ENCODE measurements at regions not wholly inside any gene's neighbourhood (a gene's known extent, or its start where the extent isn't known, plus 50 kb on each side); places are given as distances from the start of the nearest gene placed in this dataset.
"Not testable (repeated sequence)": the region's sequence is repeated elsewhere in the genome, so short reads cannot be mapped to it uniquely, and the experiment has no call there.

DNA sequence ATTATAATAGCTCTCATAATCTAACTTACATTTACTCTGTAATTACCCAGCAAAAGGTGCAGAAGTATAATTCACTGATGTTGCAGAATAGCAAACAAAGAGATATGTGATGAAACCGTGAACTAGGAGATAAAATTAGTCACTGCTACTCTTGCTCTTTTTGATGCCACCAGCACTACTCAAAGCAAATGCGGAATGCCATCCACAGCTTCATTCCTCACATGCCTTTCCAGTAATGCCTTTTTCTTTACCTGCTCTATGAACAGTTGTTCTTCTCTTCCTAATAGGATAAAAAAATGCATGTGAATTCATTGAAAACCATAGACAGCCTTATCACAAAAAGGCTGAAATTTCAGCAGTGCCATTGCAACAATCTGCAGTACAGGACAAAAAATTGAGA lies 1129.5 kb downstream of the DIAPH3 start:
- POLR2A ChIA-PET = no interaction called here
- Histone ChIP-seq H3K36me3 (ENCODE audit: control insufficient read depth in 4 of 4, insufficient read depth in 4 of 4, low read length in 3 of 4) (no peaks in the 10 kb centered on the region), H3K27ac (ENCODE audit: insufficient read depth in 1 of 2, low read depth in 1 of 2, low read length in 2 of 2, poor library complexity in 1 of 2, severe bottlenecking in 2 of 2) (no peak overlapping the region), H3K4me3 (ENCODE audit: control insufficient read depth in 1 of 7, extremely low read depth in 1 of 7, insufficient read depth in 4 of 7, low read depth in 2 of 7, low read length in 6 of 7) (no peak overlapping the region), H3K4me1 (ENCODE audit: control extremely low read depth in 1 of 4, control insufficient read depth in 4 of 4, insufficient read depth in 4 of 4, low read length in 3 of 4) (no peaks in the 10 kb centered on the region), H3K27me3 (replicated peaks in 2 of 5; ENCODE audit: control insufficient read depth in 4 of 5, insufficient read depth in 5 of 5, low read length in 4 of 5) (no peaks in the 10 kb centered on the region), H3K9me3 (ENCODE audit: control extremely low read depth in 1 of 5, control insufficient read depth in 4 of 5, insufficient read depth in 2 of 5, low read depth in 1 of 5, low read length in 4 of 5) (no peaks in the 10 kb centered on the region)
- CTCF ChIA-PET = no interaction called here
- no peak for DNase-seq
- WGBS (ENCODE audit: insufficient coverage) = no CpG with 5 or more reads among the region's 2 CpGs

DNA sequence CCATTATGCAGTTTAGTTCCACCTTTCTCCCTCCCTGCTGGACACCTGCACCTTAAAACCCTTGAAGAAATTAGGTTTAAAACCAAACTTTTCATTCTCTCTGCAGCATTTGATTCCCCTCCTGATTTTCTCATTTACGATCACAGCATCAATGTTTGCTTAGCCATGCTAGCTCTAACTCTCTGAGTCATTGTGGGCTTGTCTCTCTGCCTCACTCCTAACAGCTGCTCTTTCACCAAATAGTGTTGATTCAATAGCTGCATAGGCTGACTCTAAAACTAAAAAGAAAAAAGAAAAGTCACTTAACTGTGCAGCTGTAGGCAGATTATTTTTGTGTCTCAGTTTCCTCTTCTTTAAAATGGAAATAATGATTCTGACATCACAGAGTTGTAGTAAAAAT lies 1124.9 kb downstream of the DIAPH3 start:
- Histone ChIP-seq H3K4me1 (ENCODE audit: control extremely low read depth in 1 of 4, control insufficient read depth in 4 of 4, insufficient read depth in 4 of 4, low read length in 3 of 4) (no peaks in the 10 kb centered on the region), H3K36me3 (ENCODE audit: control insufficient read depth in 4 of 4, insufficient read depth in 4 of 4, low read length in 3 of 4) (no peaks in the 10 kb centered on the region), H3K27ac (ENCODE audit: insufficient read depth in 1 of 2, low read depth in 1 of 2, low read length in 2 of 2, poor library complexity in 1 of 2, severe bottlenecking in 2 of 2) (no peak overlapping the region), H3K4me3 (ENCODE audit: control insufficient read depth in 1 of 7, extremely low read depth in 1 of 7, insufficient read depth in 4 of 7, low read depth in 2 of 7, low read length in 6 of 7) (no peak overlapping the region), H3K27me3 (replicated peaks in 2 of 5; ENCODE audit: control insufficient read depth in 4 of 5, insufficient read depth in 5 of 5, low read length in 4 of 5) (no peaks in the 10 kb centered on the region), H3K9me3 (ENCODE audit: control extremely low read depth in 1 of 5, control insufficient read depth in 4 of 5, insufficient read depth in 2 of 5, low read depth in 1 of 5, low read length in 4 of 5) (peaks cover 0 to 2% (median 0%) of the 10 kb centered on the region in 5 experiments)
- WGBS (ENCODE audit: insufficient coverage) = 100% methylated on average over 1 of the region's 1 CpG
- DNase-seq = no peak
- POLR2A ChIA-PET = no interaction called here
- CTCF ChIA-PET = no interaction called here

DNA sequence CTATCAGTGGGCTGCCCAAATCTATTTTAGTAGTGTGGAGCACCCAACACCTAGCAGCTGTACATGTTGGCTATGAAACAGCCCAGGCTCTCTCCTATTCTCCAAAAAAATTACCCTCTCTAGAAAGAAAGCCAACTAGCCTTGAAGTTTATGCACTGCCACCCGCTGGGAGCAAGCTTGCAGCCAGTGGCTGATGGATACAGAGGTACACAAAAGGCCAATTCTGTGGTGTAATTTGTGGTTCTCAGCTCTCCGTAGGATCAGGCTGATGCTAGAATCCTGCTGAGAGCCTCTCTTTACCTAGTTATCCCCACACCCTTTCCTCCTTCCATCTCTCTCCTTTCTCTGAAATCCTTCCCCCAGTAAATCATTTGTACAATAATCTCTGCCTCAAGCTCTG lies 1120.7 kb downstream of the DIAPH3 start:
- ChIA-PET POLR2A (no interaction called here), CTCF (no interaction called here)
- H3K9me3 ChIP-seq (ENCODE audit: control extremely low read depth in 1 of 5, control insufficient read depth in 4 of 5, insufficient read depth in 2 of 5, low read depth in 1 of 5, low read length in 4 of 5) = peaks cover 0 to 2% (median 0%) of the 10 kb centered on the region in 5 experiments
- 100% methylated on average over 1 of the region's 2 CpGs for WGBS (ENCODE audit: insufficient coverage)
- H3K27ac ChIP-seq (ENCODE audit: insufficient read depth in 1 of 2, low read depth in 1 of 2, low read length in 2 of 2, poor library complexity in 1 of 2, severe bottlenecking in 2 of 2) = no peak overlapping the region
- H3K4me3 ChIP-seq (ENCODE audit: control insufficient read depth in 1 of 7, extremely low read depth in 1 of 7, insufficient read depth in 4 of 7, low read depth in 2 of 7, low read length in 6 of 7) = no peak overlapping the region
- no peaks in the 10 kb centered on the region for H3K4me1 ChIP-seq (ENCODE audit: control extremely low read depth in 1 of 4, control insufficient read depth in 4 of 4, insufficient read depth in 4 of 4, low read length in 3 of 4)
- no peaks in the 10 kb centered on the region for H3K36me3 ChIP-seq (ENCODE audit: control insufficient read depth in 4 of 4, insufficient read depth in 4 of 4, low read length in 3 of 4)
- no peak for DNase-seq
- no peaks in the 10 kb centered on the region for H3K27me3 ChIP-seq (replicated peaks in 2 of 5; ENCODE audit: control insufficient read depth in 4 of 5, insufficient read depth in 5 of 5, low read length in 4 of 5)

DNA sequence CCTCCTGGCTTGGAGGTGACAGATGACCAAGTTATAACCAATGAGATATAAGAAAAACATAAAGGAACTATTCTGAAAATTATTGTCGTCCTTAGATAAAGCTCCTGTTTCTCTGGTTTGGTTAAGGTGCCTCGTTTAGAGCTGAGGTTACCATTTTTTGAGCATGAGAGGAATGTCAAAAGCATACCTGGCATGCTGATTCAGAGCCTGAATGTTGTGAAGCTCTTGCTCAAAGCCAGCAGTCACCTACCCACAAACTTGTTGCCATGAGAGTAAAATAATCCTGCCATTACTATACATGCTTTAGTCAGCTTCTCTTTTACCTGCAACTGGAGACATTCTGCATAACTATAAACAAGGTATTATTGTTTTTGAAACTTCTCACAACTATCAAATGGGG lies 1116.2 kb downstream of the DIAPH3 start:
- POLR2A ChIA-PET = no interaction called here
- CTCF ChIA-PET = no interaction called here
- no peak for DNase-seq
- 82% methylated on average over 2 of the region's 2 CpGs for WGBS (ENCODE audit: insufficient coverage)
- H3K36me3 ChIP-seq (ENCODE audit: control insufficient read depth in 4 of 4, insufficient read depth in 4 of 4, low read length in 3 of 4) = no peaks in the 10 kb centered on the region
- no peak overlapping the region for H3K27ac ChIP-seq (ENCODE audit: insufficient read depth in 1 of 2, low read depth in 1 of 2, low read length in 2 of 2, poor library complexity in 1 of 2, severe bottlenecking in 2 of 2)
- H3K4me1 ChIP-seq (ENCODE audit: control extremely low read depth in 1 of 4, control insufficient read depth in 4 of 4, insufficient read depth in 4 of 4, low read length in 3 of 4) = no peaks in the 10 kb centered on the region
- H3K9me3 ChIP-seq (ENCODE audit: control extremely low read depth in 1 of 5, control insufficient read depth in 4 of 5, insufficient read depth in 2 of 5, low read depth in 1 of 5, low read length in 4 of 5) = no peaks in the 10 kb centered on the region
- no peak overlapping the region for H3K4me3 ChIP-seq (ENCODE audit: control insufficient read depth in 1 of 7, extremely low read depth in 1 of 7, insufficient read depth in 4 of 7, low read depth in 2 of 7, low read length in 6 of 7)
- H3K27me3 ChIP-seq (replicated peaks in 2 of 5; ENCODE audit: control insufficient read depth in 4 of 5, insufficient read depth in 5 of 5, low read length in 4 of 5) = no peaks in the 10 kb centered on the region

DNA sequence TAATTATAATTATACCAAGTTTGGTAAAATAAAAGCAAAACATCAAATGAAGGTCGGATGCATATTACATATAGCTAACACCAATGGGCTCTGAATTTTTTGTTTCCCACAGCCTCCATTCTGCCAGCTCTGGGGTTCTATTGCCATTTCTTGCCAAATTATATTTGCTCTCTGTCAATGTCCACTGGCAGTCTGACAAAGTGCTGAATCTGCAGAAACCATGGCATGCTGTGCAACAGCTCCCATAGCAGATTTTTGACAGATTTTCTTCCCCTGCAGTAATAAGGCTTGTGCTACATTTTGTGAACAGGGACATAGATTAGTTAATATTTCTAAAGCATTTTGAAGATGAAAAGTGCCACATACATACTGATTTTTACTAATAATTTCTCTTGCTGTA lies 1102.1 kb downstream of the DIAPH3 start:
- Histone ChIP-seq H3K27me3 (replicated peaks in 2 of 5; ENCODE audit: control insufficient read depth in 4 of 5, insufficient read depth in 5 of 5, low read length in 4 of 5) (no peaks in the 10 kb centered on the region), H3K4me1 (ENCODE audit: control extremely low read depth in 1 of 4, control insufficient read depth in 4 of 4, insufficient read depth in 4 of 4, low read length in 3 of 4) (no peaks in the 10 kb centered on the region), H3K4me3 (ENCODE audit: control insufficient read depth in 1 of 7, extremely low read depth in 1 of 7, insufficient read depth in 4 of 7, low read depth in 2 of 7, low read length in 6 of 7) (no peak overlapping the region), H3K9me3 (ENCODE audit: control extremely low read depth in 1 of 5, control insufficient read depth in 4 of 5, insufficient read depth in 2 of 5, low read depth in 1 of 5, low read length in 4 of 5) (no peaks in the 10 kb centered on the region), H3K27ac (ENCODE audit: insufficient read depth in 1 of 2, low read depth in 1 of 2, low read length in 2 of 2, poor library complexity in 1 of 2, severe bottlenecking in 2 of 2) (no peak overlapping the region), H3K36me3 (ENCODE audit: control insufficient read depth in 4 of 4, insufficient read depth in 4 of 4, low read length in 3 of 4) (no peaks in the 10 kb centered on the region)
- CTCF ChIA-PET = interaction anchor here (0.7 kb wide), 1 partner anchor 11 kb away, joined by 3 read pairs; no protein-coding TSS in a partner anchor
- POLR2A ChIA-PET = no interaction called here
- no peak for DNase-seq
- WGBS (ENCODE audit: insufficient coverage) = 100% methylated on average over 1 of the region's 1 CpG

DNA sequence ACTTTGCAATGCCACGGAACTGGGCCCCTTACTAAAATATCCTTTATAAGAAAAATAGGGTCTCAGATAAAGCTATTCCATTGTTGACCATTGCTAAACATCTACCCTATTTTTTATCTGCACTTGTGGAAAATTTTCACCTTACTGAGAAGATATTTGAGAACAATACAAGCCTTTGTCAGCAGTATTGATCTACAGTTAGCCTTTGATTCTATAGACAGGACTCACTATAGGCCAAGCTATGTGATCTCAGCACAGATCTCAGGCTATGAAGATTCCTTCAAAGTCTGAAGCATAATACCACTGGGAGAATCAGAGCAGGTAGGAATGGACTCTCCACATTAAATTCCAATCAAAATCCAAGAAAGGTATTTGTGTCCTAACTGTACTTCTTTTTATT lies 1099.7 kb downstream of the DIAPH3 start:
- CTCF ChIA-PET = no interaction called here
- POLR2A ChIA-PET = no interaction called here

DNA sequence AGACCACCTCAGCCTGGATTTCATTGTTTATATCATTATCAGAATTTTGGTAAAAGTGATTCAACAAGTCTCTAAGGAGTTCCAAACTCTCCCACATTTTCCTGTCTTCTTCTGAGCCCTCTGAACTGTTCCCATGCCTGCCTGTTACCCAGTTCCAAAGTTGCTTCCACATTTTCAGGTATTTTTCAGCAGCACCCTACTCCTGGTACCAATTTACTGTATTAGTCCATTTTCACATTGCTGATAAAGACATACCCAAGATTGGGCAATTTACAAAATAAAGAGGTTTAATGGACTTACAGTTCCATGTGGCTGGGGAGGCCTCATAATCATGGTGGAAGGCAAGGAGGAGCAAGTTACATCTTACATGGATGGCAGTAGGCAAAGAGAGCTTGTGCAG lies 1087.3 kb downstream of the DIAPH3 start:
- H3K27me3 ChIP-seq (replicated peaks in 2 of 5; ENCODE audit: control insufficient read depth in 4 of 5, insufficient read depth in 5 of 5, low read length in 4 of 5); DNase-seq; H3K4me1 ChIP-seq (ENCODE audit: control extremely low read depth in 1 of 4, control insufficient read depth in 4 of 4, insufficient read depth in 4 of 4, low read length in 3 of 4); H3K9me3 ChIP-seq (ENCODE audit: control extremely low read depth in 1 of 5, control insufficient read depth in 4 of 5, insufficient read depth in 2 of 5, low read depth in 1 of 5, low read length in 4 of 5); H3K27ac ChIP-seq (ENCODE audit: insufficient read depth in 1 of 2, low read depth in 1 of 2, low read length in 2 of 2, poor library complexity in 1 of 2, severe bottlenecking in 2 of 2); CTCF ChIA-PET; POLR2A ChIA-PET; H3K36me3 ChIP-seq (ENCODE audit: control insufficient read depth in 4 of 4, insufficient read depth in 4 of 4, low read length in 3 of 4); H3K4me3 ChIP-seq (ENCODE audit: control insufficient read depth in 1 of 7, extremely low read depth in 1 of 7, insufficient read depth in 4 of 7, low read depth in 2 of 7, low read length in 6 of 7): not testable (repeated sequence)

More for the DNA sequence above, 1099.7 kb downstream of the DIAPH3 start:
- no peak for DNase-seq
- Histone ChIP-seq H3K27ac (ENCODE audit: insufficient read depth in 1 of 2, low read depth in 1 of 2, low read length in 2 of 2, poor library complexity in 1 of 2, severe bottlenecking in 2 of 2) (no peak overlapping the region), H3K4me3 (ENCODE audit: control insufficient read depth in 1 of 7, extremely low read depth in 1 of 7, insufficient read depth in 4 of 7, low read depth in 2 of 7, low read length in 6 of 7) (no peak overlapping the region), H3K36me3 (ENCODE audit: control insufficient read depth in 4 of 4, insufficient read depth in 4 of 4, low read length in 3 of 4) (no peaks in the 10 kb centered on the region), H3K27me3 (replicated peaks in 2 of 5; ENCODE audit: control insufficient read depth in 4 of 5, insufficient read depth in 5 of 5, low read length in 4 of 5) (no peaks in the 10 kb centered on the region), H3K4me1 (ENCODE audit: control extremely low read depth in 1 of 4, control insufficient read depth in 4 of 4, insufficient read depth in 4 of 4, low read length in 3 of 4) (no peaks in the 10 kb centered on the region), H3K9me3 (ENCODE audit: control extremely low read depth in 1 of 5, control insufficient read depth in 4 of 5, insufficient read depth in 2 of 5, low read depth in 1 of 5, low read length in 4 of 5) (no peaks in the 10 kb centered on the region)
- WGBS (ENCODE audit: insufficient coverage) = no CpG with 5 or more reads among the region's 1 CpG
